ENCODE measurements at regions not wholly inside any gene's neighbourhood (a gene's known extent, or its start where the extent isn't known, plus 50 kb on each side); places are given as distances from the start of the nearest gene placed in this dataset.

- TF ChIP-seq CTCF (IDR thresholded peaks at IDR 0.05 in 8 of 11, conservative IDR thresholded peaks at IDR 0.05 in 3 of 11), result no peak
- TF ChIP-seq POLR2AphosphoS5 (IDR thresholded peaks at IDR 0.05), result no peak
- no peak for TF ChIP-seq POLR2A (IDR thresholded peaks at IDR 0.05)
These were observed 62.8 kb upstream of the DPH5 start for GRCh38 chr1:101088431-101088830.
